ENCODE measurements at regions not wholly inside any gene's neighbourhood (a gene's known extent, or its start where the extent isn't known, plus 50 kb on each side); places are given as distances from the start of the nearest gene placed in this dataset.

GRCh38 chr10:123506455-123506854 lies 159.7 kb upstream of the GPR26 start:
- CTCF ChIA-PET = no interaction called here
- Histone ChIP-seq H3K27ac (ENCODE audit: insufficient read depth, low read depth, low read length) (no peak overlapping the region), H3K4me2 (ENCODE audit: insufficient read depth, low read length) (no peak overlapping the region), H4K20me1 (replicated peaks; ENCODE audit: control insufficient read depth, extremely low read depth, insufficient read depth, low read length) (no peaks in the 10 kb centered on the region), H3K27me3 (ENCODE audit: control insufficient read depth in 2 of 2, insufficient read depth in 2 of 2, low read length in 2 of 2) (no peaks in the 10 kb centered on the region), H3K9me1 (replicated peaks; ENCODE audit: control insufficient read depth, extremely low read depth, insufficient read depth, low read length) (no peaks in the 10 kb centered on the region), H2AFZ (ENCODE audit: low read depth, low read length) (no peak overlapping the region), H3K9me3 (replicated peaks; ENCODE audit: control insufficient read depth, insufficient read depth, low read length) (no peaks in the 10 kb centered on the region), H3K36me3 (ENCODE audit: control insufficient read depth in 2 of 2, extremely low read depth in 1 of 2, insufficient read depth in 2 of 2, low read length in 2 of 2) (no peaks in the 10 kb centered on the region), H3K4me3 (replicated peaks in 1 of 3; ENCODE audit: insufficient read depth in 1 of 3, low read depth in 1 of 3, low read length in 3 of 3) (no peak overlapping the region), H3K9ac (replicated peaks; ENCODE audit: extremely low read depth, insufficient read depth, low read length) (no peak overlapping the region), H3K4me1 (ENCODE audit: control insufficient read depth, extremely low read depth, insufficient read depth, low read length) (no peaks in the 10 kb centered on the region), H3K79me2 (ENCODE audit: control insufficient read depth, insufficient read depth, low read length) (no peaks in the 10 kb centered on the region)
- no peak for TF ChIP-seq JUN (IDR thresholded peaks at IDR 0.05; ENCODE audit: borderline replicate concordance, insufficient read depth, insufficient read length, low read depth)
- no peak for TF ChIP-seq GATA2 (IDR thresholded peaks at IDR 0.05; ENCODE audit: insufficient read depth, insufficient read length, low read depth, low read length)
- no peak for TF ChIP-seq POLR2A (IDR thresholded peaks at IDR 0.05; ENCODE audit: low read depth, low read length)
- no peak for TF ChIP-seq MAX (IDR thresholded peaks at IDR 0.05; ENCODE audit: insufficient read depth, insufficient read length)
- no peak for TF ChIP-seq EZH2 (IDR thresholded peaks at IDR 0.05; ENCODE audit: borderline replicate concordance, low read depth, low read length, severe bottlenecking)
- TF ChIP-seq MYC (IDR thresholded peaks at IDR 0.05; ENCODE audit: low read depth, low read length) = no peak
- intact Hi-C loops (cut with micrococcal nuclease) (no loop called here), dilution Hi-C loops (cut with MboI; ENCODE audit: extremely low pct_ligation_motif_present, low sequenced_read_pairs) (no loop called here)
- no TSS peak for BruUV-seq (replicated peaks)
- POLR2A ChIA-PET = no interaction called here
- FAIRE-seq = no peak
- DNase-seq (ENCODE audit: low read depth, low spot score) = no peak

DNA sequence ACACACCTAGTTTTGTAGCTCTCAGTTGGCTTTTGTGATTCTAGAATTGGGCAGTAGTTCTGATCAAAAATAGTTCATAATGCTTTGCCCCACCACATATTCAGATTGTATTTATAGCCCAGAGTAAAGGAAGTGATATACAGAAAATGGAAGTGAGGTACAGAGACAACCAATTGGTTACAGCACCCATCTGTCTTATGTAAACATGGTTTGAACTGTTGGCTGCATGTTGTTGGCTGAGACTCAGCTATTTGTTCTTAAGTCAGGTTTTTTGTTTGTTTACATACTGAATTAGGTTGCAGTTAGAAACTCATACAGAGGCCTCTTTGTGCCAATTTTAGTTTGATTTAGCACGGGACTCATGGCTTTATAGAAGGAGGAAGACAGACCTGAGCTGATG lies 158.9 kb upstream of the GPR26 start:
- Histone ChIP-seq H3K4me2 (ENCODE audit: insufficient read depth, low read length) (no peak overlapping the region), H3K9ac (replicated peaks; ENCODE audit: extremely low read depth, insufficient read depth, low read length) (no peak overlapping the region), H3K36me3 (ENCODE audit: control insufficient read depth in 2 of 2, extremely low read depth in 1 of 2, insufficient read depth in 2 of 2, low read length in 2 of 2) (no peaks in the 10 kb centered on the region), H3K9me1 (replicated peaks; ENCODE audit: control insufficient read depth, extremely low read depth, insufficient read depth, low read length) (no peaks in the 10 kb centered on the region), H2AFZ (ENCODE audit: low read depth, low read length) (no peak overlapping the region), H3K27me3 (ENCODE audit: control insufficient read depth in 2 of 2, insufficient read depth in 2 of 2, low read length in 2 of 2) (no peaks in the 10 kb centered on the region), H3K4me3 (replicated peaks in 1 of 3; ENCODE audit: insufficient read depth in 1 of 3, low read depth in 1 of 3, low read length in 3 of 3) (no peak overlapping the region), H3K27ac (ENCODE audit: insufficient read depth, low read depth, low read length) (no peak overlapping the region), H3K9me3 (replicated peaks; ENCODE audit: control insufficient read depth, insufficient read depth, low read length) (no peaks in the 10 kb centered on the region), H4K20me1 (replicated peaks; ENCODE audit: control insufficient read depth, extremely low read depth, insufficient read depth, low read length) (no peaks in the 10 kb centered on the region), H3K4me1 (ENCODE audit: control insufficient read depth, extremely low read depth, insufficient read depth, low read length) (no peaks in the 10 kb centered on the region), H3K79me2 (ENCODE audit: control insufficient read depth, insufficient read depth, low read length) (no peaks in the 10 kb centered on the region)
- no peak for DNase-seq (ENCODE audit: low read depth, low spot score)
- dilution Hi-C loops (cut with MboI; ENCODE audit: extremely low pct_ligation_motif_present, low sequenced_read_pairs) (no loop called here), intact Hi-C loops (cut with micrococcal nuclease) (no loop called here)
- no peak for FAIRE-seq
- CTCF ChIA-PET = no interaction called here
- POLR2A ChIA-PET = no interaction called here
- no peak for TF ChIP-seq POLR2A (IDR thresholded peaks at IDR 0.05; ENCODE audit: low read depth, low read length)
- BruUV-seq (replicated peaks) = no TSS peak
